K562 (cell line): ENCODE measurements at regions not wholly inside any gene's neighbourhood (a gene's known extent, or its start where the extent isn't known, plus 50 kb on each side); places are given as distances from the start of the nearest gene placed in this dataset.
A peak's percentile ranks its signal among the peaks of the same experiment; 100 is the strongest.

Experiments
- ATF4 ChIP-seq: fragments of 450-650 bp; formaldehyde crosslinking; IDR thresholded peaks from 2 replicates; pipeline ENCODE4 v1.4.0; 2022; ENCODE audit warnings: mild to moderate bottlenecking, moderate library complexity
- C11orf30 ChIP-seq: fragments of 450-650 bp; IDR thresholded peaks from 2 replicates; pipeline ENCODE4 v1.6.1; 2016; ENCODE audit warnings: low read depth, mild to moderate bottlenecking
- DACH1 ChIP-seq: fragments of 450-650 bp; IDR thresholded peaks from 2 replicates; pipeline ENCODE4 v1.6.1; 2018; ENCODE audit not compliant: partially characterized antibody
- ESRRB ChIP-seq: fragments of 250-450 bp; sonication (Bioruptor Pico); IDR thresholded peaks from 2 replicates; pipeline ENCODE4 v1.5.0; 2020; ENCODE audit warnings: mild to moderate bottlenecking, moderate library complexity, borderline replicate concordance
- MIER1 ChIP-seq: fragments of 450-650 bp; IDR thresholded peaks from 2 replicates; pipeline ENCODE4 v1.6.1; 2016; ENCODE audit warnings: antibody characterized with exemption, mild to moderate bottlenecking, low read depth
- MYBL2 ChIP-seq, 2 experiments: fragments of 450-650 bp in 1 of 2; sonication (generic) in 1 of 2; formaldehyde crosslinking in 1 of 2; IDR thresholded peaks; 2 replicates each; pipeline versions ENCODE4 v1.6.1 to v1.8.1; 2017 to 2022; ENCODE audit warnings: borderline replicate concordance in 1 of 2, inconsistent platforms in 1 of 2, low read depth in 1 of 2, mild to moderate bottlenecking in 1 of 2, missing genetic modification reagents in 1 of 2, moderate library complexity in 1 of 2
- NFATC3 ChIP-seq: fragments of 450-650 bp; IDR thresholded peaks from 2 replicates; pipeline ENCODE4 v1.6.1; 2017; ENCODE audit warnings: mild to moderate bottlenecking
- POLR2AphosphoS5 ChIP-seq: IDR thresholded peaks from 2 replicates; pipeline ENCODE4 v1.6.1; 2011; ENCODE audit warnings: mild to moderate bottlenecking, low read depth, low read length, moderate library complexity; ENCODE audit not compliant: control insufficient read depth, insufficient read depth
- RBM15 ChIP-seq: fragments of 200-400 bp; formaldehyde crosslinking; IDR thresholded peaks from 2 replicates; pipeline ENCODE4 v1.6.1; 2018; ENCODE audit warnings: mild to moderate bottlenecking, low read length, moderate library complexity; ENCODE audit not compliant: insufficient read depth
- TARDBP ChIP-seq: fragments of 450-650 bp; IDR thresholded peaks from 2 replicates; pipeline ENCODE4 v1.6.1; 2016
- TCFL5 ChIP-seq: fragments of 250-450 bp; sonication (Bioruptor Pico); conservative IDR thresholded peaks from 2 replicates; pipeline ENCODE4 v1.6.1; 2021; ENCODE audit warnings: mild to moderate bottlenecking, moderate library complexity, matching md5 sums
- TEAD4 ChIP-seq, 2 experiments: sonication (generic) in 1 of 2; formaldehyde crosslinking in 1 of 2; IDR thresholded peaks; 2 replicates each; pipeline versions ENCODE4 v1.6.1 to v1.8.0; 2012 to 2022; ENCODE audit warnings: borderline replicate concordance in 1 of 2, inconsistent platforms in 1 of 2, low read length in 1 of 2, mild to moderate bottlenecking in 1 of 2, missing genetic modification reagents in 1 of 2
- THAP12 ChIP-seq: fragments of 250-450 bp; sonication (Bioruptor Pico); IDR thresholded peaks from 2 replicates; pipeline ENCODE4 v1.9.0; 2021; ENCODE audit warnings: mild to moderate bottlenecking, inconsistent platforms
- YY1 ChIP-seq, 3 experiments: IDR thresholded peaks; 2 replicates each; pipeline ENCODE4 v1.6.1; 2011; ENCODE audit warnings: low read length in 2 of 3, mild to moderate bottlenecking in 2 of 3, moderate library complexity in 2 of 3, borderline replicate concordance in 1 of 3, control low read depth in 1 of 3, low read depth in 1 of 3; ENCODE audit not compliant: insufficient read depth in 3 of 3, insufficient replicate concordance in 2 of 3, control insufficient read depth in 1 of 3, insufficient read length in 1 of 3; ENCODE audit errors: extremely low read depth in 1 of 3
- ZBTB7A ChIP-seq: IDR thresholded peaks from 2 replicates; pipeline ENCODE4 v1.6.1; 2011; ENCODE audit warnings: low read depth, mild to moderate bottlenecking, low read length, moderate library complexity, borderline replicate concordance; ENCODE audit not compliant: control insufficient read depth
- ZKSCAN8 ChIP-seq: fragments of 200-800 bp; sonication (Bioruptor generic); IDR thresholded peaks from 2 replicates; pipeline ENCODE4 v1.6.1; 2016; ENCODE audit warnings: missing genetic modification characterization, missing compliant biosample characterization
- ZNF143 ChIP-seq: sonication (generic); formaldehyde crosslinking; IDR thresholded peaks from 2 replicates; pipeline ENCODE4 v1.9.0; 2022; ENCODE audit warnings: mild to moderate bottlenecking, missing genetic modification reagents
- ZNF217 ChIP-seq: sonication (generic); formaldehyde crosslinking; IDR thresholded peaks from 2 replicates; pipeline ENCODE4 v1.8.0; 2022; ENCODE audit warnings: mild to moderate bottlenecking, missing genetic modification reagents
- ZNF41 ChIP-seq: fragments of 250-450 bp; sonication (Bioruptor Pico); conservative IDR thresholded peaks from 2 replicates; pipeline ENCODE4 v1.4.0; 2020; ENCODE audit warnings: mild to moderate bottlenecking
- ZNF551 ChIP-seq: fragments of 250-450 bp; sonication (Bioruptor Pico); IDR thresholded peaks from 2 replicates; pipeline ENCODE4 v1.5.0; 2021; ENCODE audit warnings: mild to moderate bottlenecking, moderate library complexity
- TF ChIP-seq, protein P1 (sequence below): fragments of 250-450 bp; sonication (Bioruptor Pico); IDR thresholded peaks from 2 replicates; pipeline ENCODE4 v1.5.0; 2021; ENCODE audit warnings: mild to moderate bottlenecking, moderate library complexity

DNA sequence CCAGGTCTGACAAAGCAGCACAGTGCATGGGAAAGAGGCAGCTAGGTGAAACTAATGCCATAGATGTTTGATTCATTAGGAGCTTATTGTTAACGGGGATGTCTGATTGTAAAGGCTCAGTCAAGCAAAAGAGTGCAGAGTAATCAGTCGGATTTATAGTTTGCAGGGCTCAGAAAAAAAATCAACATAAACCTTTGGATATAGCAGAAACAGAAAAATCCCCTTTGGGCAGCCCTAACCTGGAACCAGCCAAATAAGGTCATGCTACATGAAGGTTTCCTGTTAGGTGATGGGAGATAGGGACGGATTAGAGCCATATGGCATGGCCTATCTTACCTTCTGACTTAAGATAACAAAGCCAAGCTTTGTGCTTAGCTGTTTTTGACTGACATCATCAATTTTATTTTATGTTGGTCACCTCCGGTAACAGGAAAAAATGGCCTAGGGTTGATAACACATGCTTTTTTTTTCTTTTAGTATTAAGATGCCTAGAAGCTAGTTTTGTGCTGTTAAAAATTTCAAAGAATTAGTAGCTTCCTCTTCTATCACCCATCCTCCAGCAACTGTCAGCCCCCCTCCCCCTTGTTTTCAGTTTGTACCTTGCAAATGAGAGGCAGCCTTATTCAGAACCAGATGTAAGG, 60.7 kb upstream of the ZEB2 start (continued):
- TF ChIP-seq ZKSCAN8 (CRISPR knock-in tag) (0 out of 2 replicates have a peak, but pooled peaks have one; percentile 52), THAP12 (CRISPR knock-in tag) (no peak), ZNF143 (no peak), NFATC3 (0 out of 2 replicates have a peak, but pooled peaks have one; percentile 16), ZNF551 (CRISPR knock-in tag) (no peak), ESRRB (CRISPR knock-in tag) (no peak), ATF4 (CRISPR knock-in tag) (no peak), TCFL5 (no peak), ZNF217 (CRISPR knock-in tag) (no peak), TARDBP (no peak), TEAD4 (IDR thresholded peaks at IDR 0.05; ENCODE audit: low read length) (peak; percentile 86), TEAD4 (CRISPR knock-in tag; IDR thresholded peaks at IDR 0.05; ENCODE audit: borderline replicate concordance) (no peak), MYBL2 (IDR thresholded peaks at IDR 0.05; ENCODE audit: low read depth) (no peak), MYBL2 (CRISPR knock-in tag; IDR thresholded peaks at IDR 0.05; ENCODE audit: borderline replicate concordance) (no peak), ZBTB7A (no peak), ZNF41 (CRISPR knock-in tag) (no peak), MIER1 (no peak), POLR2AphosphoS5 (peak; percentile 67; the same call in 1 of the 2 replicates), YY1 (IDR thresholded peaks at IDR 0.05; ENCODE audit: borderline replicate concordance in 1 of 3, control insufficient read depth in 1 of 3, extremely low read depth in 1 of 3, insufficient read depth in 3 of 3, insufficient read length in 1 of 3, insufficient replicate concordance in 2 of 3, low read depth in 1 of 3, low read length in 2 of 3) (peak in 1 of 3 experiments; percentile 22), DACH1 (no peak), C11orf30 (peak; percentile 93), RBM15 (no peak)
- TF ChIP-seq, protein P1, sequence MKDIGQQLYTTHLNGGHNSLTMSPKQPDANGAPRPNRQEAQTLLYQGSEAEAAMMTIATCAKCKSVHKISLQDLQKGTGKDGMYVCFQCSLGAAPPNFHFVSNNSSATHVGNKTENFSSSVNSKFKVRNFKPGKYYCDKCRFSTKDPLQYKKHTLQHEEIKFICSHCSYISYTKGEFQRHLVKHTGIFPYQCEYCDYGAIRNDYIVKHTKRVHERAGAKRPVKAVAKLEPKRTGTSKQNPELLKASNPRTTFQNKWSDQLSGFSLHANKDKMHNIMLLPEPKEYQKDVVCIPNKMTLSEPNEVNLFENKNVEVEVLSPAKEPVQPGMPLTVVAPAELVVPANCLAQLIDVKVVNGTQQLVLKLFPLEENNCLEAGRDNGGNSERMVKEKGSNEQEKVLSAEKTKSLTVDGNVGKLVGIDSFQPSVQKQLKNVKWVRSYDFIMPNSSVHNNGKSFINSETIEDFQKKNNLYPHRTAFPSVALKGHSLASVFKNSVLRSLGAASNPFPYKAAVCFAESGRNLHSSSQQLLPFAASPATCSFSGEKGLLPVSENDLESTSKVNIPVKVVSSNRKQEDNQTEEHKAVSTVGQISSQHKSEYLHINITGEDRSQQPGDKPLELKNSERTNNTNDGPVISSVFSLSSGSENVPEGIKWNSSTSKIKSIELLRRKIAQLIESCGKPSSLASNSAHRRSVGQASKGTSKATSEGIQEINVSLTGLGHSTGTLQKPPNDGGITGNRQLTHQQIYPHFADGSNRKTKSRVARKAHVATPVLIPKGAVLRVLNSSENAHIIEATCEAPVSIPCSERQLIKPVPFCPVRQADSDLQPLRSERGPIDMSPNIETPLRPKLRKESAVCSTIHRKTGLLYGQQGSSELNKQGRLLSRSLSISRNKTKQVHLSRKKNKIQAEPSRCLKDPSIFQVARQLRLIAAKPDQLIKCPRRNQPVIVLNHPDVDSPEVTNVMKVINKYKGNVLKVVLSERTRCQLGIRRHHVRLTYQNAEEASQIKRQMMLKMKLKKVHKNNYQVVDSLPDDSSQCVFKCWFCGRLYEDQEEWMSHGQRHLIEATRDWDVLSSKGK (CRISPR knock-in tag) = no peak
